WTC11 (cell line): ENCODE measurements at regions not wholly inside any gene's neighbourhood (a gene's known extent, or its start where the extent isn't known, plus 50 kb on each side); places are given as distances from the start of the nearest gene placed in this dataset.

Experiments used
- CTCF ChIP-seq: fragments of 200-600 bp; IDR thresholded peaks from 2 replicates; pipeline ENCODE4 v1.8.0; 2022; ENCODE audit warnings: antibody characterized with exemption
- ELF4 ChIP-seq: sonication (generic); formaldehyde crosslinking; IDR thresholded peaks from 2 replicates; pipeline ENCODE4 v1.8.1; 2022; ENCODE audit warnings: low read depth, mild to moderate bottlenecking, moderate library complexity, missing genetic modification reagents
- ESRRA ChIP-seq: sonication (generic); formaldehyde crosslinking; IDR thresholded peaks from 2 replicates; pipeline ENCODE4 v1.8.1; 2022; ENCODE audit warnings: mild to moderate bottlenecking, missing genetic modification reagents, borderline replicate concordance
- HMGA2 ChIP-seq: fragments of 250-450 bp; sonication (Bioruptor Pico); IDR thresholded peaks from 2 replicates; pipeline ENCODE4 v1.4.0; 2021; ENCODE audit warnings: mild to moderate bottlenecking, moderate library complexity

- TF ChIP-seq CTCF, result no peak
- TF ChIP-seq ELF4 (CRISPR knock-in tag), result no peak
- TF ChIP-seq HMGA2, result no peak
- TF ChIP-seq ESRRA (CRISPR knock-in tag), result no peak
These were observed 773.2 kb upstream of the LRRN3 start for GRCh38 chr7:110317541-110318265.
